Gastroesophageal sphincter (tissue), 4 donors: ENCODE measurements at regions not wholly inside any gene's neighbourhood (a gene's known extent, or its start where the extent isn't known, plus 50 kb on each side); places are given as distances from the start of the nearest gene placed in this dataset.
A peak's percentile ranks its signal among the peaks of the same experiment; 100 is the strongest.

Experiments used
- ATAC-seq: fragments of 150-250 bp; one replicate; pipeline ENCODE4 v1.9.1; 2016; ENCODE audit warnings: mild to moderate bottlenecking, moderate library complexity
- H3K27ac ChIP-seq, 4 donors: fragments of 200-600 bp; sonication (generic) in 3 of 4; 1 replicate in 3 of 4; 2 replicates in 1 of 4; pipeline ENCODE4 v1.5.1; 2016 to 2019
- H3K27me3 ChIP-seq: fragments of 200-600 bp; sonication (generic); one replicate; pipeline ENCODE4 v1.5.1; 2019
- H3K36me3 ChIP-seq, 2 donors: fragments of 200-600 bp; sonication (generic); one replicate each; pipeline ENCODE4 v1.5.1; 2019; ENCODE audit warnings: control low read depth in 1 of 2
- H3K4me1 ChIP-seq, 3 donors: fragments of 200-600 bp; sonication (generic); 1 replicate in 2 of 3; 2 replicates in 1 of 3; pipeline ENCODE4 v1.5.1; 2016 to 2019; ENCODE audit warnings: control low read depth in 2 of 3
- H3K4me3 ChIP-seq, 2 donors: fragments of 200-600 bp; sonication (generic); one replicate each; pipeline ENCODE4 v1.5.1; 2019; ENCODE audit warnings: mild to moderate bottlenecking in 1 of 2, moderate library complexity in 1 of 2
- H3K9me3 ChIP-seq, 3 donors: fragments of 200-600 bp; sonication (generic); one replicate each; pipeline ENCODE4 v1.5.1; 2017 to 2019; ENCODE audit warnings: control low read depth in 2 of 3
- CTCF ChIP-seq, 4 experiments: fragments of 200-600 bp in 2 of 4; fragments of 450-650 bp in 2 of 4; sonication (generic) in 1 of 4; IDR thresholded peaks; one replicate each; pipeline ENCODE4 v1.5.1; 2017 to 2019; ENCODE audit warnings: antibody characterized with exemption in 4 of 4, mild to moderate bottlenecking in 2 of 4, moderate library complexity in 2 of 4
- EP300 ChIP-seq: sonication (generic); formaldehyde crosslinking; IDR thresholded peaks from one replicate; pipeline ENCODE4 v1.6.1; 2017; ENCODE audit warnings: antibody characterized with exemption, mild to moderate bottlenecking
- POLR2A ChIP-seq, 2 donors: fragments of 450-650 bp; IDR thresholded peaks; one replicate each; pipeline ENCODE4 v1.6.1; 2017; ENCODE audit warnings: antibody characterized with exemption in 2 of 2, mild to moderate bottlenecking in 2 of 2, moderate library complexity in 1 of 2
- POLR2AphosphoS5 ChIP-seq: sonication (generic); formaldehyde crosslinking; IDR thresholded peaks from one replicate; pipeline ENCODE4 v1.6.1; 2017; ENCODE audit warnings: antibody characterized with exemption
- WGBS, 2 donors: methylation state at CpG; one replicate each; pipeline ENCODE4 v1.1.5; 2018; ENCODE audit warnings: low coverage in 1 of 2; 5-methylcytosine and 5-hydroxymethylcytosine counted together

GRCh38 chr4:139611391-139611790 lies 54.2 kb upstream of the MGST2 start:
- WGBS, 2 donors: 51 to 60% methylated on average over 2 to 3 of the region's 3 CpGs
- Histone ChIP-seq H3K4me1 (no peaks in the 10 kb centered on the region), H3K9me3 (no peaks in the 10 kb centered on the region), H3K36me3 (no peaks in the 10 kb centered on the region), H3K4me3 (no peak overlapping the region), H3K27ac (no peak overlapping the region), H3K27me3 (no peaks in the 10 kb centered on the region)
- ATAC-seq: no peak
- TF ChIP-seq POLR2A (IDR thresholded peaks at IDR 0.05) (no peak), CTCF (IDR thresholded peaks at IDR 0.05) (no peak)

- H3K27me3 ChIP-seq: no peaks in the 10 kb centered on the region
- no peaks in the 10 kb centered on the region for H3K9me3 ChIP-seq
- ATAC-seq: no peak
- H3K36me3 ChIP-seq: no peaks in the 10 kb centered on the region
- H3K4me3 ChIP-seq: no peak overlapping the region
- H3K4me1 ChIP-seq: no peaks in the 10 kb centered on the region
- H3K27ac ChIP-seq: no peak overlapping the region
- TF ChIP-seq POLR2AphosphoS5 (no peak), POLR2A (IDR thresholded peaks at IDR 0.05) (no peak), CTCF (IDR thresholded peaks at IDR 0.05) (no peak), EP300 (no peak)
Measured at GRCh38 chr4:139609647-139610046, 53.6 kb upstream of the SETD7 start.

DNA sequence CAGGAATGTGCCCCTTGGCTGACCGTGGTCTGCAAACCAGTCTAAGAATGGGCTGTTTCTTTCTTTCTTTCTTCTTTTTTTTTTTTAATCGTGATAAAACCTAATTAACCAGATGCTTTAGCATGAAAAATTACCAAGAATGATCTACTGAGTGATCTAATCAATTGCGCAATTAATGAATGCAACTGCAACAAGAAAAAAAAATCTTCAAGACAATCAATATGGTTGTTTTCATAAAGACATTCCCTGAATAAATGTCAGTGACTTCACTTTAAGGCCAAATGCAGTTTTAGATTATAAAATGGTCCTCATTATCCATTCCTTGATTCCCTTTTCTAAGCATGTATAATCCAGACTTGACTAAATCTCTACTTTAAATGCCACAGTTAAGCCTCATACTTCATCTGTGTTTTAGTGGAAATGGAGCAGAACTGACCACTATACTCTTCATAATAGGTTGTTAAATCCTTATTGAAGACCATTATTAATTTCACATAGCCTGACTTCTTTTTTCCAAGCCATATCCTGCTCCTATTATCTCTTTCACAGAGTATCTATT lies 51.6 kb upstream of the SETD7 start:
- H3K4me3 ChIP-seq: no peak overlapping the region
- H3K36me3 ChIP-seq: no peaks in the 10 kb centered on the region
- no peaks in the 10 kb centered on the region for H3K4me1 ChIP-seq
- H3K9me3 ChIP-seq: no peaks in the 10 kb centered on the region
- no peaks in the 10 kb centered on the region for H3K27me3 ChIP-seq
- TF ChIP-seq POLR2AphosphoS5 (no peak), POLR2A (IDR thresholded peaks at IDR 0.05) (no peak), CTCF (IDR thresholded peaks at IDR 0.05) (no peak), EP300 (no peak)
- 62 to 75% methylated on average over 3 of the region's 3 CpGs for WGBS, 2 donors
- ATAC-seq: no peak
- H3K27ac ChIP-seq: no peak overlapping the region

DNA sequence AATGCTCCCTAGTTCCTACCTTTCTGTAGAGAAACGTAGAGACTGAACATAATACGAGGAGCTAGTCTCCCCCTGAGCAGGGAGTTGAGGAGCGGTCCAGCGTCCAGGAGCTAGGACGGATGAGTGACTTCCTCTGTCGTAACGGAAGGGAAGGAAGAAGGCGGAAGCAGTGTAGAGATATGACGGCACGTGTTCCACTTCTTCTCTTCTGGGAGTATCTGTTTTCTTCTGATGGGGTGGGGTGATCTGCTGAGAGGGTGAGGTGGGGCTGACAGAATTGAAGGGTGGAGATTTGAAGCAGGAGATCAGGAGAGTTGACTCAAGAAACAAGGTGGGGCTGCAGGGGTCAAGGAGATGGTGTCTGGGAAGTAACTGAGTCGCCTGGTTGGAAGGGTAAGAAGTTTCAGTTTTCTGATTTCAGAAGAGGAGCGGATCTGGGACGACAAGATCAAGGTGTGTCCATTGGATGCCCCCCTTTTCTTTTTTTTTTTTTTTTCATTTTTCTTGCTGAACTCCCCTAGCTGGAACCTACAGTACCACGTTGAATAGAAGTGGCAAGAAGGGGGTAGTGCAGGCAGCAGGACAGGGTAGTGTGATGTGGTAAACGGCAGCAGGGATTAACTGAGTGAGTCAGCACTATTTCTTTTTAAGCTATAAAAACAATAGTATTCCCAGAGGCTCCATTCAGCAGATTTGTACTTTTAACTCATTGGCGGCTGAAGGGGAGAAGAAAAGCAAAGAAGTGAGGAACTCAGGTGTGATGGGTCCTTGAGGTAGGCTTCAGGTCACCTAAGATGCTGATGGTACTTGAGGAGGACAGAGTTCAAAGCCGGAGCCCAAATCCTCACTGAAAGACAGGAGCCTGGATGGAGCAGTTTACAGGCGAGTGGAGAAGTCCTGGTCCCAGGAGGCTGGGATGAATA lies 50.8 kb upstream of the SETD7 start:
- Histone ChIP-seq H3K27me3 (no peaks in the 10 kb centered on the region), H3K4me1 (no peaks in the 10 kb centered on the region), H3K36me3 (no peaks in the 10 kb centered on the region), H3K27ac (peak overlapping the region in 1 of 4 donors; percentile 11), H3K9me3 (no peaks in the 10 kb centered on the region), H3K4me3 (no peak overlapping the region)
- WGBS, 2 donors: 53% methylated on average over 11 to 17 of the region's 18 CpGs
- ATAC-seq: peak; percentile 67
- no peak for TF ChIP-seq POLR2AphosphoS5

GRCh38 chr4:139606103-139606502 lies 50.1 kb upstream of the SETD7 start:
- H3K4me1 ChIP-seq: no peaks in the 10 kb centered on the region
- H3K4me3 ChIP-seq: no peak overlapping the region
- WGBS, 2 donors: 74 to 83% methylated on average over 3 to 8 of the region's 8 CpGs
- TF ChIP-seq POLR2AphosphoS5 (no peak), CTCF (IDR thresholded peaks at IDR 0.05) (no peak), EP300 (no peak), POLR2A (IDR thresholded peaks at IDR 0.05) (no peak)
- H3K27me3 ChIP-seq: no peaks in the 10 kb centered on the region
- ATAC-seq: no peak
- no peaks in the 10 kb centered on the region for H3K36me3 ChIP-seq
- no peaks in the 10 kb centered on the region for H3K9me3 ChIP-seq
- peak overlapping the region in 1 of 4 donors; percentile 11 for H3K27ac ChIP-seq
